ENCODE measurements at regions not wholly inside any gene's neighbourhood (a gene's known extent, or its start where the extent isn't known, plus 50 kb on each side); places are given as distances from the start of the nearest gene placed in this dataset.

DNA sequence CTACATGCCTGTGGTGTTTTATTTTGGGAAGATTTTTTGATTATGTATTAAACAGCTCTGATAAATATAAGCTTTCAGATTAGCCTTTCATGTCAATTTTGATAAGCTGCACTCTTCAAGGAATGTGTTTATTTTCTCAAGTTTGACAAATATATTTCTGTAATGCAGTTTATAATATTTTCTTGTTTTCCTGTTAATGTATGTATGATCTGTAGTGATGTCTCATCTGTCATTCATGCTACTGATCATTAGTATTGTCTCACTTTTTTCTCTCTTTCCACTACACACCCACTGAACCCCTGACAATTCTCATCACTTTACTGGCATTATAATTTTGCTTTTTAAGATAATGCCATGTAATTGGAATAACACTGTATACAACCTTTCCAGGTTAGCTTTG lies 100.9 kb downstream of the TMEM18 start:
- H3K4me2 ChIP-seq (ENCODE audit: low read length) = no peak overlapping the region
- no peak for ATAC-seq
- no peak overlapping the region for H2AFZ ChIP-seq (ENCODE audit: low read depth, low read length, poor library complexity, severe bottlenecking)
- ChIA-PET CTCF (no interaction called here), RAD21 (ENCODE audit: low non-redundant PET in 1 of 2, low total read pairs in 2 of 2, uncharacterized antibody in 2 of 2, unreplicated experiment in 2 of 2) (no interaction called here), POLR2A (no interaction called here)
- no peak overlapping the region for H3K4me3 ChIP-seq (replicated peaks in 1 of 2; ENCODE audit: low read depth in 1 of 2, low read length in 2 of 2)
- H3K27me3 ChIP-seq (ENCODE audit: insufficient read depth, low read length) = no peaks in the 10 kb centered on the region
- no peaks in the 10 kb centered on the region for H3K9me2 ChIP-seq (ENCODE audit: insufficient read depth)
- H3K27ac ChIP-seq (ENCODE audit: low read depth, low read length) = no peak overlapping the region
- no peak overlapping the region for H3K9ac ChIP-seq (ENCODE audit: low read length)
- TF ChIP-seq CEBPB (IDR thresholded peaks at IDR 0.05; ENCODE audit: low read depth) (no peak), EZH2 (IDR thresholded peaks at IDR 0.05) (no peak), EZH2phosphoT487 (IDR thresholded peaks at IDR 0.05; ENCODE audit: borderline replicate concordance) (no peak)
- TF ChIP-seq, protein P1, sequence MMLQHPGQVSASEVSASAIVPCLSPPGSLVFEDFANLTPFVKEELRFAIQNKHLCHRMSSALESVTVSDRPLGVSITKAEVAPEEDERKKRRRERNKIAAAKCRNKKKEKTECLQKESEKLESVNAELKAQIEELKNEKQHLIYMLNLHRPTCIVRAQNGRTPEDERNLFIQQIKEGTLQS (IDR thresholded peaks at IDR 0.05) = no peak
- no peak for DNase-seq (ENCODE audit: low read depth, low spot score)
- intact Hi-C loops (cut with micrococcal nuclease) = no loop called here
- no peaks in the 10 kb centered on the region for H3K79me2 ChIP-seq (ENCODE audit: insufficient read depth, low read length)
- no peaks in the 10 kb centered on the region for H3K4me1 ChIP-seq (ENCODE audit: control insufficient read depth in 1 of 2, insufficient read depth in 2 of 2, low read length in 2 of 2)
- H4K20me1 ChIP-seq (ENCODE audit: insufficient read depth) = no peaks in the 10 kb centered on the region
- no peaks in the 10 kb centered on the region for H3K9me3 ChIP-seq (ENCODE audit: control insufficient read depth in 1 of 2, insufficient read depth in 1 of 2, low read depth in 1 of 2, low read length in 2 of 2)
- no TSS peak for BruUV-seq (replicated peaks)
- no peaks in the 10 kb centered on the region for H3K36me3 ChIP-seq (ENCODE audit: control insufficient read depth in 1 of 2, insufficient read depth in 2 of 2, low read length in 2 of 2)

DNA sequence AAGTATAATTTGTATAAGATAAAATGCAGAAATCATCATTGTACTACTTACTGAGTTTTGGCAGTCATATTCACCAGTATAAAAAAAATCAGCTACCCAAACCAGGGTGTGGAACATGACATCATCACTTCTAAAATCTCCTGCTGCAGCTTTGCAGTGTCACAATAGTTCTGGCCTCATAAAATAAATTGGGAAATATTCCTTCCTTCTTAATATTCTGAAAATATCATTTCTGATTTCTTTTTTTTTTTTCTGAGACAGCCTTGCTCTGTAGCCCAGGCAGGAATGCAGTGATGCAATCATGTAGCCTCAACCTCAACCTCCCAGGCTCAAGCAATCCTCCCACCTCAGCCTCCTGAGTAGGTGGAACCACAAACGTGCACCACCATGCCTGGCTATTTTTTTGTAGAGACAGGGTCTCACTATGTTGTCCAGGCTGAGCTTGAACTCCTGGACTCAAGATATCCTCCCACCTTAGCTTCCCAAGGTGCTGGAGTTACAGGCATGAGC lies 101.4 kb downstream of the TMEM18 start:
- Histone ChIP-seq H3K27ac (ENCODE audit: low read depth, low read length) (no peak overlapping the region), H3K9me3 (ENCODE audit: control insufficient read depth in 1 of 2, insufficient read depth in 1 of 2, low read depth in 1 of 2, low read length in 2 of 2) (no peaks in the 10 kb centered on the region), H3K4me1 (ENCODE audit: control insufficient read depth in 1 of 2, insufficient read depth in 2 of 2, low read length in 2 of 2) (no peaks in the 10 kb centered on the region), H3K4me3 (replicated peaks in 1 of 2; ENCODE audit: low read depth in 1 of 2, low read length in 2 of 2) (no peak overlapping the region), H2AFZ (ENCODE audit: low read depth, low read length, poor library complexity, severe bottlenecking) (no peak overlapping the region), H3K27me3 (ENCODE audit: insufficient read depth, low read length) (no peaks in the 10 kb centered on the region), H3K9ac (ENCODE audit: low read length) (no peak overlapping the region), H3K36me3 (ENCODE audit: control insufficient read depth in 1 of 2, insufficient read depth in 2 of 2, low read length in 2 of 2) (no peaks in the 10 kb centered on the region), H3K79me2 (ENCODE audit: insufficient read depth, low read length) (no peaks in the 10 kb centered on the region), H3K9me2 (ENCODE audit: insufficient read depth) (no peaks in the 10 kb centered on the region), H4K20me1 (ENCODE audit: insufficient read depth) (no peaks in the 10 kb centered on the region), H3K4me2 (ENCODE audit: low read length) (no peak overlapping the region)
- intact Hi-C loops (cut with micrococcal nuclease) = no loop called here
- BruUV-seq (replicated peaks) = no TSS peak
- DNase-seq (ENCODE audit: low read depth, low spot score) (no peak), ATAC-seq (no peak)
- TF ChIP-seq, protein P2, sequence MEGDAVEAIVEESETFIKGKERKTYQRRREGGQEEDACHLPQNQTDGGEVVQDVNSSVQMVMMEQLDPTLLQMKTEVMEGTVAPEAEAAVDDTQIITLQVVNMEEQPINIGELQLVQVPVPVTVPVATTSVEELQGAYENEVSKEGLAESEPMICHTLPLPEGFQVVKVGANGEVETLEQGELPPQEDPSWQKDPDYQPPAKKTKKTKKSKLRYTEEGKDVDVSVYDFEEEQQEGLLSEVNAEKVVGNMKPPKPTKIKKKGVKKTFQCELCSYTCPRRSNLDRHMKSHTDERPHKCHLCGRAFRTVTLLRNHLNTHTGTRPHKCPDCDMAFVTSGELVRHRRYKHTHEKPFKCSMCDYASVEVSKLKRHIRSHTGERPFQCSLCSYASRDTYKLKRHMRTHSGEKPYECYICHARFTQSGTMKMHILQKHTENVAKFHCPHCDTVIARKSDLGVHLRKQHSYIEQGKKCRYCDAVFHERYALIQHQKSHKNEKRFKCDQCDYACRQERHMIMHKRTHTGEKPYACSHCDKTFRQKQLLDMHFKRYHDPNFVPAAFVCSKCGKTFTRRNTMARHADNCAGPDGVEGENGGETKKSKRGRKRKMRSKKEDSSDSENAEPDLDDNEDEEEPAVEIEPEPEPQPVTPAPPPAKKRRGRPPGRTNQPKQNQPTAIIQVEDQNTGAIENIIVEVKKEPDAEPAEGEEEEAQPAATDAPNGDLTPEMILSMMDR (IDR thresholded peaks at IDR 0.05 in 2 of 3, conservative IDR thresholded peaks at IDR 0.05 in 1 of 3; ENCODE audit: borderline replicate concordance in 1 of 3, insufficient read depth in 1 of 3, low read depth in 2 of 3, low read length in 2 of 3) = no peak
- TF ChIP-seq SRF (IDR thresholded peaks at IDR 0.05; ENCODE audit: low read depth) (no peak), EZH2phosphoT487 (IDR thresholded peaks at IDR 0.05; ENCODE audit: borderline replicate concordance) (no peak), SP1 (IDR thresholded peaks at IDR 0.05; ENCODE audit: low read depth) (no peak), ZNF274 (IDR thresholded peaks at IDR 0.05; ENCODE audit: low read depth, low read length) (no peak), CBX3 (IDR thresholded peaks at IDR 0.05; ENCODE audit: low read depth) (no peak), CEBPB (IDR thresholded peaks at IDR 0.05; ENCODE audit: low read depth) (no peak), SIN3A (IDR thresholded peaks at IDR 0.05; ENCODE audit: low read depth) (no peak), ZFX (IDR thresholded peaks at IDR 0.05) (no peak), FOSL1 (IDR thresholded peaks at IDR 0.05; ENCODE audit: low read depth) (no peak), JUND (IDR thresholded peaks at IDR 0.05) (no peak), YY1 (IDR thresholded peaks at IDR 0.05; ENCODE audit: extremely low read depth, insufficient replicate concordance, low read depth, low read length) (no peak), RAD21 (IDR thresholded peaks at IDR 0.05; ENCODE audit: low read depth) (no peak)
- ChIA-PET POLR2A (no interaction called here), RAD21 (ENCODE audit: low non-redundant PET in 1 of 2, low total read pairs in 2 of 2, uncharacterized antibody in 2 of 2, unreplicated experiment in 2 of 2) (no interaction called here), CTCF (no interaction called here)

Data from HCT116 (cell line).